Upper lobe of left lung (tissue), 4 donors: ENCODE measurements at regions not wholly inside any gene's neighbourhood (a gene's known extent, or its start where the extent isn't known, plus 50 kb on each side); places are given as distances from the start of the nearest gene placed in this dataset.

Experiments used
- EP300 ChIP-seq, 4 donors: sonication (generic); formaldehyde crosslinking; IDR thresholded peaks; one replicate each; pipeline ENCODE4 v1.5.1; 2017; ENCODE audit warnings: antibody characterized with exemption in 4 of 4, control low read depth in 2 of 4
- POLR2A ChIP-seq, 4 donors: fragments of 450-650 bp; IDR thresholded peaks; one replicate each; pipeline ENCODE4 v1.5.1; 2016 to 2017; ENCODE audit warnings: antibody characterized with exemption in 4 of 4, mild to moderate bottlenecking in 2 of 4
- TF ChIP-seq, protein P1 (sequence below), 6 experiments: fragments of 450-650 bp in 4 of 6; fragments of 200-600 bp in 2 of 6; sonication (generic) in 2 of 6; IDR thresholded peaks; one replicate each; pipeline ENCODE4 v1.5.1; 2016 to 2019; ENCODE audit warnings: antibody characterized with exemption in 6 of 6

DNA sequence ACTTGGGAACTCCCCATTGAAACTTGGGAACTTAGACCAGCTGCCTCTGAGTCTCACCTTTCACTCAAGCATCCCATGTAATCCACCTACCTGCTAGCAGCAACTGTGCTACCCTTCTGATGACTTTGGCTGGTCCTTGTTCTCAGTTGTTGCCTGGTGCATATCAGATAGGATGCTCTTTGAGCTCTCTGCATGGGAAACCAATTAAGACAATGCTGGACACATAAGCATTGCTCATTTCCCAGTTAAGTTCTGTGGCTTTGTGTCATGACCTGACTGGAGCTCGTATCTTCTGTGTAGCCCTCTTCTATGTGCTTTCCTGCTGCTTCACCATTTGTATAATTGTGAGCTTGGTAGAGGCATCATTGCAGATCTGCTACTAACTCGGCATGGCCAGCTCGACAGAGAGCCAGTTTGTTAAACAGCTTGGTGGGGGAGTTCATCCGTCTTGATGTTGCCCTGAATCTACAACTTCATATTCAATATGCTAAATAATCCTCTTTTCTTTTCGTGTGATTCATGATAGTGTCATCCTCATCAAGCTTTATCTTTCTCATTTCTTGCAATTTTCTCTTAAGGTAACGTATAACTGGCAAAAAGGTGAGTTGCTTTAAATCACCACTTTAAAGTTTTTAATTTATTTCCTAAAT is 447.5 kb upstream of the SLC14A2 start:
- TF ChIP-seq, protein P1, sequence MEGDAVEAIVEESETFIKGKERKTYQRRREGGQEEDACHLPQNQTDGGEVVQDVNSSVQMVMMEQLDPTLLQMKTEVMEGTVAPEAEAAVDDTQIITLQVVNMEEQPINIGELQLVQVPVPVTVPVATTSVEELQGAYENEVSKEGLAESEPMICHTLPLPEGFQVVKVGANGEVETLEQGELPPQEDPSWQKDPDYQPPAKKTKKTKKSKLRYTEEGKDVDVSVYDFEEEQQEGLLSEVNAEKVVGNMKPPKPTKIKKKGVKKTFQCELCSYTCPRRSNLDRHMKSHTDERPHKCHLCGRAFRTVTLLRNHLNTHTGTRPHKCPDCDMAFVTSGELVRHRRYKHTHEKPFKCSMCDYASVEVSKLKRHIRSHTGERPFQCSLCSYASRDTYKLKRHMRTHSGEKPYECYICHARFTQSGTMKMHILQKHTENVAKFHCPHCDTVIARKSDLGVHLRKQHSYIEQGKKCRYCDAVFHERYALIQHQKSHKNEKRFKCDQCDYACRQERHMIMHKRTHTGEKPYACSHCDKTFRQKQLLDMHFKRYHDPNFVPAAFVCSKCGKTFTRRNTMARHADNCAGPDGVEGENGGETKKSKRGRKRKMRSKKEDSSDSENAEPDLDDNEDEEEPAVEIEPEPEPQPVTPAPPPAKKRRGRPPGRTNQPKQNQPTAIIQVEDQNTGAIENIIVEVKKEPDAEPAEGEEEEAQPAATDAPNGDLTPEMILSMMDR (IDR thresholded peaks at IDR 0.05), result no peak
- TF ChIP-seq EP300 (IDR thresholded peaks at IDR 0.05), result no peak
- TF ChIP-seq POLR2A (IDR thresholded peaks at IDR 0.05), result no peak
